ENCODE measurements at regions not wholly inside any gene's neighbourhood (a gene's known extent, or its start where the extent isn't known, plus 50 kb on each side); places are given as distances from the start of the nearest gene placed in this dataset.

DNA sequence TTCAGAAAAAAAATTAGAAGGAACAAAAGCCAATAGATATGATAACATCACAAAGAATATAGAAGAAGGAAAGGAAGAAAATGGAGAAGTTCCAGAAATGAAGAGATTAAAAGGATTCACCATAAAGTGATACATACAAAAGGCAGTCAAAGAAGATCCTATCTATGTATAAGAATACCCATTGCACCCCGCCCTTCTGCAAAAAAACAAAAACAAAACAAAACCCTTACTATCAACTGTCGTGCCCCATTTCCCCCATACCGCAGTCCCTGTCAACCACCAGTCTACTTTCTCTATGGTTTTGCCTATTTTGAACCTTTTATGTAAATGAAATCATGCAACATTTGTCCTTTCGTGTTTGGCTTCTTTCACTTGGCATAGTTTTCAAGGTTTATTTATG lies 385.6 kb downstream of the PRDM5 start:
- H3K4me3 ChIP-seq = no peak overlapping the region
- DNase-seq (ENCODE audit: low spot score) = no peak
- H3K27ac ChIP-seq = no peak overlapping the region
- TF ChIP-seq, protein P1, sequence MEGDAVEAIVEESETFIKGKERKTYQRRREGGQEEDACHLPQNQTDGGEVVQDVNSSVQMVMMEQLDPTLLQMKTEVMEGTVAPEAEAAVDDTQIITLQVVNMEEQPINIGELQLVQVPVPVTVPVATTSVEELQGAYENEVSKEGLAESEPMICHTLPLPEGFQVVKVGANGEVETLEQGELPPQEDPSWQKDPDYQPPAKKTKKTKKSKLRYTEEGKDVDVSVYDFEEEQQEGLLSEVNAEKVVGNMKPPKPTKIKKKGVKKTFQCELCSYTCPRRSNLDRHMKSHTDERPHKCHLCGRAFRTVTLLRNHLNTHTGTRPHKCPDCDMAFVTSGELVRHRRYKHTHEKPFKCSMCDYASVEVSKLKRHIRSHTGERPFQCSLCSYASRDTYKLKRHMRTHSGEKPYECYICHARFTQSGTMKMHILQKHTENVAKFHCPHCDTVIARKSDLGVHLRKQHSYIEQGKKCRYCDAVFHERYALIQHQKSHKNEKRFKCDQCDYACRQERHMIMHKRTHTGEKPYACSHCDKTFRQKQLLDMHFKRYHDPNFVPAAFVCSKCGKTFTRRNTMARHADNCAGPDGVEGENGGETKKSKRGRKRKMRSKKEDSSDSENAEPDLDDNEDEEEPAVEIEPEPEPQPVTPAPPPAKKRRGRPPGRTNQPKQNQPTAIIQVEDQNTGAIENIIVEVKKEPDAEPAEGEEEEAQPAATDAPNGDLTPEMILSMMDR (IDR thresholded peaks at IDR 0.05) = no peak

DNA sequence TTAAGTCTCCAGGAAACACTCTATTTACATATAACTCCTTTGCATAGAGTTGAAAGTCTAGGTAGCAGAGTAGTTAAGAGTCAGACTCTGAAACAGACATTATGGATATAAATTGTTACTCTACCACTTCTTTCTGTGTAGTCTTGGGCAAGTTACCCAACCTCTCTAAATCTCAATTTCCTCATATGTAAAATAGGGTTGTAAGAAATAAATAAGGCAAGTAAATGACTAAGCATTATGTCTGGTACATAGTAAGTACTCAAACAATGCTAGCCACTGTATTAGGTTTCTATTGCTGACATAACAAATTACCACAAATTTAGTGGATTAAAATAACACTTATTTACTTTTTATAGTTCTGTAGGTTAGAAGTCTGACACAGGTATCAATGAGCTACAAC lies 394.1 kb downstream of the PRDM5 start:
- H3K27ac ChIP-seq = no peak overlapping the region
- no peak for DNase-seq (ENCODE audit: low spot score)
- no peak overlapping the region for H3K4me3 ChIP-seq
- TF ChIP-seq, protein P1 (IDR thresholded peaks at IDR 0.05) = no peak

- Histone ChIP-seq H3K27ac (no peak overlapping the region), H3K4me3 (no peak overlapping the region)
- TF ChIP-seq, protein P1 (IDR thresholded peaks at IDR 0.05) = no peak
- no peak for DNase-seq (ENCODE audit: low spot score)
Measured at GRCh38 chr4:120526033-120526432, 396.5 kb downstream of the PRDM5 start.

GRCh38 chr4:120525106-120525505 lies 397.4 kb downstream of the PRDM5 start:
- H3K4me3 ChIP-seq = no peak overlapping the region
- no peak for DNase-seq (ENCODE audit: low spot score)

GRCh38 chr4:120524237-120524636 lies 398.3 kb downstream of the PRDM5 start:
- DNase-seq (ENCODE audit: low spot score) = no peak
- Histone ChIP-seq H3K27ac (no peak overlapping the region), H3K4me3 (no peak overlapping the region)
- TF ChIP-seq, protein P1 (IDR thresholded peaks at IDR 0.05) = no peak

More at GRCh38 chr4:120525106-120525505, 397.4 kb downstream of the PRDM5 start:
- TF ChIP-seq, protein P1 (IDR thresholded peaks at IDR 0.05) = no peak
- H3K27ac ChIP-seq = no peak overlapping the region

DNA sequence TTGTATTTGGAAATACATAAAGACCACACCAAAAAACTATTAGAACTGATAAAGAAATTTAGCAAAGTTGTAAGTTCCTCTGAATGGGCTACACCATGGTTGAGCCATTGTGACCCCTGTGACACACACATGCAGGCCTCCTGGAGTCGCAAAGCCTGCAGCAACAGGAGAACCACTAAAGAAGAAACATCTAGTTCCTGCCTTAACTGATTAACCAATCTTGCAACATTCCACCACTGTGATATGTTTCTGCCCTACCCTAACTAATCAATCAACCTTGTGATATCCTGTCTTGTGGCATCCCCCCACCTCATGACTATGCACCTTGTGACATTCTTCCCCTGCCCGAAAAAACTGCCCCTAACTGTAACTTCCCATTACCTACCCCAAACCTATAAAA lies 401.8 kb downstream of the PRDM5 start:
- no peak for DNase-seq (ENCODE audit: low spot score)
- Histone ChIP-seq H3K27ac (no peak overlapping the region), H3K4me3 (no peak overlapping the region)
- TF ChIP-seq, protein P1 (IDR thresholded peaks at IDR 0.05) = no peak

DNA sequence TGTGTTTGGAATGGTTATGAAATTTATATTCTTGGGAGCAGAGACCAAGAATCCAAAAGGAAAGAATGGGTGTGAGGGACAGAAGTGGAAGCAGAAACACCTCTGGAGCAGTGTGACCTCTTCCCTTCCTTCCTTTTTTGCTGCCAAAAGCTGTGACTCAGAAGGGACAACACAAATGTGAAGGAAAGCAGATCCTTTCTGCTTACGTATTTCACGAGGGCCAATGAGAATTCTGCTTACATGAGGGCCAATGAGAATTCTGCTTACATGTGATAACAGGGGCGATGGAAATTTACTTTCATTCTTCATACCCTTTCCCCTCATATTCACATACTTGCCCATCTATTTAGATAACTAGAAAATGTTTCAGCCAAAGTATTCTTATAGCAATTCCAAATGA lies 404.6 kb downstream of the PRDM5 start:
- Histone ChIP-seq H3K4me3 (peak overlapping the region; percentile 25), H3K27ac (no peak overlapping the region)
- TF ChIP-seq, protein P1 (IDR thresholded peaks at IDR 0.05) = no peak
- DNase-seq (ENCODE audit: low spot score) = no peak

Data from coronary artery (tissue), 2 donors.